ENCODE measurements at regions not wholly inside any gene's neighbourhood (a gene's known extent, or its start where the extent isn't known, plus 50 kb on each side); places are given as distances from the start of the nearest gene placed in this dataset.

GRCh38 chr10:121041499-121041898, 190.3 kb downstream of the WDR11 start:
- DNase-seq (ENCODE audit: extremely low spot score) = no peak
- POLR2A ChIA-PET = no interaction called here
- TF ChIP-seq CTBP1 (IDR thresholded peaks at IDR 0.05; ENCODE audit: borderline replicate concordance) (no peak), NFRKB (IDR thresholded peaks at IDR 0.05) (no peak), ARNT (IDR thresholded peaks at IDR 0.05) (no peak), SUZ12 (IDR thresholded peaks at IDR 0.05) (no peak), L3MBTL2 (conservative IDR thresholded peaks at IDR 0.05) (no peak), SP1 (IDR thresholded peaks at IDR 0.05) (no peak), ELF4 (IDR thresholded peaks at IDR 0.05) (no peak), FOXM1 (IDR thresholded peaks at IDR 0.05; ENCODE audit: borderline replicate concordance) (no peak), FOXA1 (IDR thresholded peaks at IDR 0.05) (no peak), TARDBP (IDR thresholded peaks at IDR 0.05) (no peak), PKNOX1 (IDR thresholded peaks at IDR 0.05) (no peak), LEF1 (IDR thresholded peaks at IDR 0.05; ENCODE audit: borderline replicate concordance) (no peak)
- CTCF ChIA-PET = interaction anchor here (1.7 kb wide), 1 partner anchor 93 kb away, joined by 4 read pairs; no protein-coding TSS in a partner anchor

GRCh38 chr10:121041906-121042305, 190.7 kb downstream of the WDR11 start:
- ChIA-PET POLR2A (no interaction called here), CTCF (interaction anchor here (1.7 kb wide), 1 partner anchor 93 kb away, joined by 4 read pairs; no protein-coding TSS in a partner anchor)
- TF ChIP-seq TARDBP (IDR thresholded peaks at IDR 0.05) (no peak), CTBP1 (IDR thresholded peaks at IDR 0.05; ENCODE audit: borderline replicate concordance) (no peak), FOXA1 (IDR thresholded peaks at IDR 0.05) (no peak), FOXK2 (IDR thresholded peaks at IDR 0.05) (no peak), L3MBTL2 (conservative IDR thresholded peaks at IDR 0.05) (no peak), HDGF (IDR thresholded peaks at IDR 0.05; ENCODE audit: borderline replicate concordance) (no peak), ELF4 (IDR thresholded peaks at IDR 0.05) (no peak), ZNF384 (IDR thresholded peaks at IDR 0.05) (no peak), SUZ12 (IDR thresholded peaks at IDR 0.05) (no peak), PKNOX1 (IDR thresholded peaks at IDR 0.05) (no peak), ARNT (IDR thresholded peaks at IDR 0.05) (no peak), FOXM1 (IDR thresholded peaks at IDR 0.05; ENCODE audit: borderline replicate concordance) (no peak), NFRKB (IDR thresholded peaks at IDR 0.05) (no peak), BHLHE40 (IDR thresholded peaks at IDR 0.05; ENCODE audit: borderline replicate concordance) (no peak), LEF1 (IDR thresholded peaks at IDR 0.05; ENCODE audit: borderline replicate concordance) (no peak)
- no peak for DNase-seq (ENCODE audit: extremely low spot score)

GRCh38 chr10:121042342-121042741, 191.2 kb downstream of the WDR11 start:
- DNase-seq (ENCODE audit: extremely low spot score) = no peak
- CTCF ChIA-PET = interaction anchor here (1.7 kb wide), 1 partner anchor 93 kb away, joined by 4 read pairs; no protein-coding TSS in a partner anchor
- TF ChIP-seq ZNF384 (IDR thresholded peaks at IDR 0.05) (no peak), HDGF (IDR thresholded peaks at IDR 0.05; ENCODE audit: borderline replicate concordance) (no peak), SUZ12 (IDR thresholded peaks at IDR 0.05) (no peak), FOXA1 (IDR thresholded peaks at IDR 0.05) (no peak), ELF4 (IDR thresholded peaks at IDR 0.05) (no peak), ARNT (IDR thresholded peaks at IDR 0.05) (no peak), NFRKB (IDR thresholded peaks at IDR 0.05) (no peak)
- POLR2A ChIA-PET = no interaction called here

- peak; percentile 57 for DNase-seq (ENCODE audit: extremely low spot score)
- CTCF ChIA-PET = no interaction called here
- peak; percentile 11; the same call in 1 of the 2 replicates for TF ChIP-seq CTBP1 (IDR thresholded peaks at IDR 0.05; ENCODE audit: borderline replicate concordance)
- TF ChIP-seq NFRKB (IDR thresholded peaks at IDR 0.05) = no peak
- TF ChIP-seq ZNF384 (IDR thresholded peaks at IDR 0.05) = no peak
- peak; percentile 74 for TF ChIP-seq L3MBTL2 (conservative IDR thresholded peaks at IDR 0.05)
- TF ChIP-seq BHLHE40 (IDR thresholded peaks at IDR 0.05; ENCODE audit: borderline replicate concordance) = no peak
- TF ChIP-seq FOXK2 (IDR thresholded peaks at IDR 0.05) = no peak
- no peak for TF ChIP-seq LEF1 (IDR thresholded peaks at IDR 0.05; ENCODE audit: borderline replicate concordance)
- no peak for TF ChIP-seq FOXM1 (IDR thresholded peaks at IDR 0.05; ENCODE audit: borderline replicate concordance)
- no peak for TF ChIP-seq SP1 (IDR thresholded peaks at IDR 0.05)
- no peak for TF ChIP-seq ARNT (IDR thresholded peaks at IDR 0.05)
- TF ChIP-seq PKNOX1 (IDR thresholded peaks at IDR 0.05) = no peak
- TF ChIP-seq FOXA1 (IDR thresholded peaks at IDR 0.05) = no peak
- POLR2A ChIA-PET = interaction anchor here (0.7 to 1.0 kb wide), 3 partner anchors 10 to 145 kb away, joined by 3 read pairs; no protein-coding TSS in a partner anchor
These were observed 192.1 kb downstream of the WDR11 start for GRCh38 chr10:121043124-121043849.

- ChIA-PET POLR2A (no interaction called here), CTCF (no interaction called here)
- DNase-seq (ENCODE audit: extremely low spot score) = no peak
- TF ChIP-seq SUZ12 (IDR thresholded peaks at IDR 0.05) = no peak
- TF ChIP-seq PKNOX1 (IDR thresholded peaks at IDR 0.05) = no peak
- TF ChIP-seq BHLHE40 (IDR thresholded peaks at IDR 0.05; ENCODE audit: borderline replicate concordance) = no peak
- no peak for TF ChIP-seq TARDBP (IDR thresholded peaks at IDR 0.05)
- no peak for TF ChIP-seq ARNT (IDR thresholded peaks at IDR 0.05)
- TF ChIP-seq FOXK2 (IDR thresholded peaks at IDR 0.05) = no peak
- TF ChIP-seq LEF1 (IDR thresholded peaks at IDR 0.05; ENCODE audit: borderline replicate concordance) = no peak
- TF ChIP-seq FOXA1 (IDR thresholded peaks at IDR 0.05) = no peak
These were observed 197.6 kb downstream of the WDR11 start for GRCh38 chr10:121048749-121049148.

Data from HEK293T (cell line).